C4-2B (cell line): ENCODE measurements at regions not wholly inside any gene's neighbourhood (a gene's known extent, or its start where the extent isn't known, plus 50 kb on each side); places are given as distances from the start of the nearest gene placed in this dataset.

Experiments
- ZFX ChIP-seq: fragments of 450-650 bp; IDR thresholded peaks from 2 replicates; pipeline ENCODE4 v1.6.1; 2017
- TF ChIP-seq, protein P1 (sequence below): fragments of 450-650 bp; conservative IDR thresholded peaks from 2 replicates; pipeline ENCODE4 v1.5.1; 2017; ENCODE audit warnings: mild to moderate bottlenecking

DNA sequence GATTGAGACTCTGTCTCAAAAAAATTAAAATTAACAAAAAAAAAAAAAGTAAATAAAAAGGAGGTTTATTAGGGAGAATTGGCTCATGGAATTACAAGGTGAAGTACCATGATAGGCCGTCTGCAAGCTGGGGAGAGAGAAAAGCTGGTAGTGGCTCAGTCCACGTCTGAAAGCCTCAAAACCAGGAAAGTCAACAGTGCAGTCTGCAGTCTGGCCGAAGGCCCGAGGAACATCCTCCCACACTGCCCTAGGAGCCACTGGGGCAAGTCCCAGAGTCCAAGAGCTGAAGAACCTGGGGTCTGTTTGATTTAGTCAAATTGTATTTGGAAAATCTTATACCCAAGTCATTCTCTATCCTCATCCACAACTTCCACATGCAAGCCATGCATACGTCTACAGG lies 59.0 kb upstream of the RAB18 start:
- TF ChIP-seq, protein P1, sequence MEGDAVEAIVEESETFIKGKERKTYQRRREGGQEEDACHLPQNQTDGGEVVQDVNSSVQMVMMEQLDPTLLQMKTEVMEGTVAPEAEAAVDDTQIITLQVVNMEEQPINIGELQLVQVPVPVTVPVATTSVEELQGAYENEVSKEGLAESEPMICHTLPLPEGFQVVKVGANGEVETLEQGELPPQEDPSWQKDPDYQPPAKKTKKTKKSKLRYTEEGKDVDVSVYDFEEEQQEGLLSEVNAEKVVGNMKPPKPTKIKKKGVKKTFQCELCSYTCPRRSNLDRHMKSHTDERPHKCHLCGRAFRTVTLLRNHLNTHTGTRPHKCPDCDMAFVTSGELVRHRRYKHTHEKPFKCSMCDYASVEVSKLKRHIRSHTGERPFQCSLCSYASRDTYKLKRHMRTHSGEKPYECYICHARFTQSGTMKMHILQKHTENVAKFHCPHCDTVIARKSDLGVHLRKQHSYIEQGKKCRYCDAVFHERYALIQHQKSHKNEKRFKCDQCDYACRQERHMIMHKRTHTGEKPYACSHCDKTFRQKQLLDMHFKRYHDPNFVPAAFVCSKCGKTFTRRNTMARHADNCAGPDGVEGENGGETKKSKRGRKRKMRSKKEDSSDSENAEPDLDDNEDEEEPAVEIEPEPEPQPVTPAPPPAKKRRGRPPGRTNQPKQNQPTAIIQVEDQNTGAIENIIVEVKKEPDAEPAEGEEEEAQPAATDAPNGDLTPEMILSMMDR, result no peak
- TF ChIP-seq ZFX, result no peak
